ENCODE measurements at regions not wholly inside any gene's neighbourhood (a gene's known extent, or its start where the extent isn't known, plus 50 kb on each side); places are given as distances from the start of the nearest gene placed in this dataset.

DNA sequence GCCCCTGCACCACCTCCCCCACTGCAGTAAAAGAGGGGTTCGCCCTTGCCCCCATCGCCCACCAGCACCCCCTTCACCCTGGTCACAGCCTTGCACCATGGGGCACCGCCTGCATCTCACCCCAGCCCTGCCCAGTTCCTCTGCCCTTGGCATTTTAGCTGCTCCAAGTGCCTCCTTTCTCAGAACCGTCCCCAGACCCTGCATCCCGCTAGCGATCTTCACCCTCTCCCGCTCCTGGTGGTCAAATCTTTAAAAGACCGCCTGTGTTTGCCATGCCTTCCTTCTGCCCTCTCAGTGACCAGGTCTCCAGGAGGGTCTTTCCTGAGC is 114.7 kb upstream of the OTOS start:
- no peak for DNase-seq (ENCODE audit: low read depth)
- no peak overlapping the region for H3K4me3 ChIP-seq (ENCODE audit: control insufficient read depth, low read depth, low read length)
- TF ChIP-seq, protein P1, sequence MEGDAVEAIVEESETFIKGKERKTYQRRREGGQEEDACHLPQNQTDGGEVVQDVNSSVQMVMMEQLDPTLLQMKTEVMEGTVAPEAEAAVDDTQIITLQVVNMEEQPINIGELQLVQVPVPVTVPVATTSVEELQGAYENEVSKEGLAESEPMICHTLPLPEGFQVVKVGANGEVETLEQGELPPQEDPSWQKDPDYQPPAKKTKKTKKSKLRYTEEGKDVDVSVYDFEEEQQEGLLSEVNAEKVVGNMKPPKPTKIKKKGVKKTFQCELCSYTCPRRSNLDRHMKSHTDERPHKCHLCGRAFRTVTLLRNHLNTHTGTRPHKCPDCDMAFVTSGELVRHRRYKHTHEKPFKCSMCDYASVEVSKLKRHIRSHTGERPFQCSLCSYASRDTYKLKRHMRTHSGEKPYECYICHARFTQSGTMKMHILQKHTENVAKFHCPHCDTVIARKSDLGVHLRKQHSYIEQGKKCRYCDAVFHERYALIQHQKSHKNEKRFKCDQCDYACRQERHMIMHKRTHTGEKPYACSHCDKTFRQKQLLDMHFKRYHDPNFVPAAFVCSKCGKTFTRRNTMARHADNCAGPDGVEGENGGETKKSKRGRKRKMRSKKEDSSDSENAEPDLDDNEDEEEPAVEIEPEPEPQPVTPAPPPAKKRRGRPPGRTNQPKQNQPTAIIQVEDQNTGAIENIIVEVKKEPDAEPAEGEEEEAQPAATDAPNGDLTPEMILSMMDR (conservative IDR thresholded peaks at IDR 0.05; ENCODE audit: control insufficient read depth, insufficient read depth, low read depth, low read length), result no peak

DNA sequence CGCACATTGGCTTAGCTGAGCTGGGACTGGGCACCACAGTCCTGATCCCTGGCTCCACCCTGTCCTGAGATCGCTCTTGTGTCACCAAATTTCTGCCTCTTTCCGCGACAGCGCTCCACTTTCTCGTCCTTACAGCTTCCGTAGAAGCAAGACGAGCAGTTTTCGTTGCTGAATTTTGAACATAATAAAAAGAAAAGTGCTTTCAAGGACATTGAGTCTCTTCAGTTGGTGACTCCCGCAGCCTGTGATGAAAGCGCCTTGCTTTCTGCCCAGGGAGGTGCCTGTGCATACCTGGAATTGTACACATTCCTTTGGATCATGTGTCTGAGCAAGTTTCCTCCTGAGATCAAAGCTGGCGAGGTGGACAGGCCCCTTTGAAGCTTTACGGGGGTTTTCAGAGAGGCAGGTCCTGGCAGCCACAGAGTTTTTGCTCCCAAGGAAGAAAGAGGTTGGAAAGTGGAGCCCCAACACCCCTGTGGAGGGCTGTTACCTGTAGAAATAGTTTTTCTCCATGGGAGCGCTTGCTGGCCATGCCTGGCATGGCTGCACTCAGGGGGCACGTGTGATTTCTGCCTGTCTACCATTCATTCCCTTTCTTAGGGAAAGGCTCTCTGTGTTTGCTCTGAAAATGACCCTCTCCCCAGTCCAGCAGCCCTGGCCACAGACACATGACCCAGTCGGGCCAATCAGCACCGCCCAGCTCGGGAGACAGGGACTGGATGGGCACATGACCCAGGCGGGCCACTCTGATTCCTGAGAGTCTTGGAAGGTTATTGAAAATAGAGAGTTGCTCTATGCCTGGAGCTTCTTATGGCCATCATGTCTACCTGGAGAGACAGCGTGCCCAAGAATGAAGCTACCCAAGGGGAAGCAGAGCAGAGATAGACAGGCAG is 115.6 kb upstream of the OTOS start:
- H3K4me3 ChIP-seq (ENCODE audit: control insufficient read depth, low read depth, low read length), result no peak overlapping the region
- TF ChIP-seq, protein P1 (conservative IDR thresholded peaks at IDR 0.05; ENCODE audit: control insufficient read depth, insufficient read depth, low read depth, low read length), result no peak
- DNase-seq (ENCODE audit: low read depth), result no peak

DNA sequence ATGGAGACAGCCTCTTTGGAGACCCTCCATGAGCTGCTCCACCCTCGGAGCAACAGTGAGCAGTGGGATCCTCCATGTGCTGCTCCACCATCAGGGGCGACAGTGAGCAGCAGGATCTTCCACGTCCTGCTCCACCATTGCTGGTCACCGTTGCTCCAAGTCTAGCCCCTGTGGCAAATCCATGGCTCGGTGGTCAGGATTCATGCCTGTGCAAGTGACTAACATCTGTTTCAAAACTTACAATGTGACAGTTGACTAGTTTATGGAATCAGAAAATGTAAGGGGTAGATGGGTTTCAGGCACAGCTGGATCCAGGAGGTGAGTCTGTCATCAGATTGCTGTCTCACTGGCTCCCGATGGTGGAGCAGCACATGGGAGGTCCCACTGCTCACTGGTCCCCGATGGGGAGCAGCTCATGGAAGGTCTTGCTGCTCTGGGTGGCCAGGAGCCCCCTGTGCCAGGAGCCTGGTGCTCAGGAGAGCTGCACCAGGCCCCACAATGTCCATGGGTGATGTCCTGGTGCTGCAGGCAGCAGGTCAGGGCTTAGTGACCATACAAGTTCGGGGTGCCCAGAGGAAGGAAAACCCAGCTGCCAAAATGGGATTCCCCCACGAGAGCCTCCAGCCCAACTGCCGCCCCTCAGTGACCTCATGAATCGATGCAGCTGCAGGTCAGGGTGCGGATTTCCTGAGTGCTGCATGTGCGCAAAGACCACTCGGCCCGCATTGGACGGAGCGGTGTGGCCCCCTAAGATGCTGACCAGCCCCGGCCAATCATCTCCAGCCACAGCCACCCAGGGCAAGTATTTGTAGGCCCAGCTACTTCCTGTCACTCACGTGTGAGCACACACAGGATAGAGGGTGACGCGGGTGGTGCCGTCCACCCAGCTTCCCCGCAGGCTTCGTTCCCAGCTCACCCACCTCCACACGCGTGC is 116.5 kb upstream of the OTOS start:
- H3K4me3 ChIP-seq (ENCODE audit: control insufficient read depth, low read depth, low read length), result no peak overlapping the region
- TF ChIP-seq, protein P1 (conservative IDR thresholded peaks at IDR 0.05; ENCODE audit: control insufficient read depth, insufficient read depth, low read depth, low read length), result no peak
- DNase-seq (ENCODE audit: low read depth), result no peak

DNA sequence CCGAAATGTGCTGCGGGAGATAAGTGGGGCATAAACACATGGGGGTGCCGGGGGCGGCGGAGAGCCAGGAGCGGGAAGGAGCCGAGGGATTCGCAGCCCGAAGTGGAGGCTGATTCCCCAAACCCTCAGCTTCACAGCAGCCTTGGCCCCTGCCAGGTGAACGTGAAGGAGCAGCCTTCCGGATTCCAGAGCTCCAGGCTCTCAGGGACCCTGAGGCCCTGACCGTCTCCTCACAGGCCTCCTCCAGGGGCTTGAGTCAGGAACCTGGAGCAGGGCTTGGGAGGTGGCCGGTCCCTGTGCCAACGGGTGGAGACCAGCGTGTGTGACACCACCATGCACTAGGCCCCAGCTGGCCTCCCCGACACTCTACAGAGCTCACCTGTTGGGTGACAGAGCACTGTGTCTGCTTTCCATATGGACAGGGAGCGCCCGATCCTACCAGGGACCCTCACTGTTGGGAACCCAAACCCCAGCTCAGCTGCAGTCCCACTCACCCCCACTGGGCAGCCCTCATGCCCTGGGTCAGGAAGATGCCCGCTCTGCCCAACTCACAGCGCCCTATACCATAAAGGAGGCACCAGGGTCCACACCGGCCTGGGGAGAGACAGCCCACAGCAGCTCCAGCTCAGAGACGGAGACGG is 117.6 kb upstream of the OTOS start:
- TF ChIP-seq, protein P1 (conservative IDR thresholded peaks at IDR 0.05; ENCODE audit: control insufficient read depth, insufficient read depth, low read depth, low read length), result no peak
- DNase-seq (ENCODE audit: low read depth), result no peak
- H3K4me3 ChIP-seq (ENCODE audit: control insufficient read depth, low read depth, low read length), result no peak overlapping the region

DNA sequence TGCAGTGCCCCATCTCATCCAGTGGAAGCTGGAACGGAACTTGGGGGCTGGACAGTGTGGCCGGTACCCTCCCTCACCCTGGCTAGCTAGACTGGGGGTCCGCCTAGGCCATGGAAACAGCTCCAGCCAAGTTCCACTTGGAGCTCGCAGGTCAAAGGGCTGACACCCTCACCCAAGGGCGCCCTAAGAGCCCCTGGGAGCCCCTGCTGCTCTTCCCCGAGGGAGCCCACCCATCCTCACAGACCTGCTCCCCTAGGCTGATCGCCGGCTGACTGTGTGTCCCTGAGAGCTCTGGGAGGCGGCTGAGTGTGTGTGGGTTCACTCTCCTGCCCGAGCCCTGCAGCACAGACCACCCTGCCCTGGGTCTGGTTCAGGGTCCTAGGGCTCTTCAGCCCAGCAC is 118.2 kb upstream of the OTOS start:
- no peak for DNase-seq (ENCODE audit: low read depth)
- no peak overlapping the region for H3K4me3 ChIP-seq (ENCODE audit: control insufficient read depth, low read depth, low read length)
- TF ChIP-seq, protein P1 (conservative IDR thresholded peaks at IDR 0.05; ENCODE audit: control insufficient read depth, insufficient read depth, low read depth, low read length), result no peak

DNA sequence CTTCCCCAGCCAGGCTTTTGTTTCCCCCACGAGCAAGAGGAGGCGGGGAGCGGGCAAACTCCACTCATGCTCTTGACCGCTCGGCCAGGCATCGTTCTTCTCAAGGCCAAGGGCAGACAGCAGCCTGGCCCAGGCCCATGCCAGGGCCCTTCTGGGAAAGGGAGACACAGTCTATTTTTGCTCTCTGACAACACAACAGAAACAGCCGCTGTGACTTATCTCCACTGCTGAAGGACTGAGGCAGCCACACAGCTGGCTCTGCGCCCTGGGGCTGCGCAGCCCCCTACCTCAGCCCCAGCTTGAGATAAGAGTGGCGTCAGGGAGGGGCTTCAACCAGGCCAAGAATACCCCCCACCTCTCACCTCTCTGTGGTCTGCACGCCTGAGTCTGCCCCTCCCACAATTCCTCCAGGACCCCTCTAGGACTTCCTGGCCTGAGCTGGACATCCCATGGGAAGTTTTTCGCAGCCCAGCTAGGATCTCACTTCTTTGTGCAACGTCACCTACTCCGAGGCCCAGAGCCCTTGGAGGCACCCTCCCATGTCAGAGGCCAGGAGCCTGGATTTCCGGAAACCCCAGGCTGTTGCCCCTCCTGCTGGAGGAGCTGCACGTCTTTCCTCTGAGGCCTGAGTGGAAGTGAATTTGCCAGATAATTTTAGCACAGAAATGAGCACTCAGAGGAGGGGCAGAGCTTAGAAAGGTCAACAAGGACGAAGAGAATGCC is 118.9 kb upstream of the OTOS start:
- no peak for DNase-seq (ENCODE audit: low read depth)
- no peak overlapping the region for H3K4me3 ChIP-seq (ENCODE audit: control insufficient read depth, low read depth, low read length)
- TF ChIP-seq, protein P1 (conservative IDR thresholded peaks at IDR 0.05; ENCODE audit: control insufficient read depth, insufficient read depth, low read depth, low read length), result no peak

Data from fibroblast of mammary gland (primary cell).